Mesendoderm (in vitro differentiated cells): ENCODE measurements at regions not wholly inside any gene's neighbourhood (a gene's known extent, or its start where the extent isn't known, plus 50 kb on each side); places are given as distances from the start of the nearest gene placed in this dataset.

ENCODE experiments used
- DNase-seq: peaks from one replicate; pipeline ENCODE4 v3.0.0; 2013
- H2AK5ac ChIP-seq: 2 replicates; pipeline ENCODE4 v1.6.1; 2013; ENCODE audit warnings: low read length, inconsistent platforms
- H2BK120ac ChIP-seq: 2 replicates; pipeline ENCODE4 v1.6.1; 2013; ENCODE audit warnings: low read depth, mild to moderate bottlenecking, low read length, moderate library complexity, mixed read lengths
- H2BK15ac ChIP-seq: replicated peaks from 2 replicates; pipeline ENCODE4 v1.6.1; 2013; ENCODE audit warnings: low read depth, mild to moderate bottlenecking, moderate library complexity
- H2BK5ac ChIP-seq: 2 replicates; pipeline ENCODE4 v1.6.1; 2013; ENCODE audit warnings: low read length, inconsistent platforms
- H3K18ac ChIP-seq: 2 replicates; pipeline ENCODE4 v1.6.1; 2013; ENCODE audit warnings: mild to moderate bottlenecking, low read length, mixed read lengths
- H3K23ac ChIP-seq: one replicate; pipeline ENCODE4 v1.6.1; 2013; ENCODE audit warnings: low read length
- H3K27ac ChIP-seq: 2 replicates; pipeline ENCODE4 v1.5.1; 2013; ENCODE audit warnings: low read depth, mild to moderate bottlenecking, inconsistent platforms, low read length, moderate library complexity
- H3K27me3 ChIP-seq: 2 replicates; pipeline ENCODE4 v1.6.1; 2013; ENCODE audit warnings: low read length, control low read depth, mild to moderate bottlenecking, inconsistent platforms; ENCODE audit not compliant: insufficient read depth, poor library complexity
- H3K36me3 ChIP-seq: 2 replicates; pipeline ENCODE4 v1.6.1; 2013; ENCODE audit warnings: low read length, inconsistent platforms; ENCODE audit not compliant: control insufficient read depth, insufficient read depth
- H3K4ac ChIP-seq: one replicate; pipeline ENCODE4 v1.6.1; 2013; ENCODE audit warnings: low read depth, mild to moderate bottlenecking, low read length, moderate library complexity
- H3K4me1 ChIP-seq: 2 replicates; pipeline ENCODE4 v1.6.1; 2013; ENCODE audit warnings: low read depth, low read length, inconsistent platforms; ENCODE audit not compliant: control insufficient read depth
- H3K4me2 ChIP-seq: 2 replicates; pipeline ENCODE4 v1.6.1; 2013; ENCODE audit warnings: low read length
- H3K4me3 ChIP-seq: 2 replicates; pipeline ENCODE4 v1.5.1; 2013; ENCODE audit warnings: mild to moderate bottlenecking, low read length
- H3K56ac ChIP-seq: one replicate; pipeline ENCODE4 v1.6.1; 2013; ENCODE audit warnings: low read length
- H3K79me1 ChIP-seq: 2 replicates; pipeline ENCODE4 v1.6.1; 2013; ENCODE audit warnings: low read length, inconsistent platforms
- H3K79me2 ChIP-seq: 2 replicates; pipeline ENCODE4 v1.6.1; 2013; ENCODE audit warnings: mild to moderate bottlenecking, low read length; ENCODE audit not compliant: control insufficient read depth, insufficient read depth
- H3K9ac ChIP-seq: 2 replicates; pipeline ENCODE4 v1.6.1; 2013; ENCODE audit warnings: low read length, inconsistent platforms
- H4K5ac ChIP-seq: one replicate; pipeline ENCODE4 v1.6.1; 2013; ENCODE audit warnings: low read length
- H4K8ac ChIP-seq: one replicate; pipeline ENCODE4 v1.6.1; 2013; ENCODE audit warnings: low read depth, mild to moderate bottlenecking, control low read depth, low read length, moderate library complexity
- WGBS: extraction: QIAGEN DNeasy Blood & Tissue Kit; methylation state at CpG from one replicate; pipeline ENCODE4 v1.1.7; 2013; ENCODE audit warnings: low lambda C conversion rate, missing lambda C conversion rate; ENCODE audit not compliant: insufficient coverage; ENCODE audit errors: extremely low coverage; 5-methylcytosine and 5-hydroxymethylcytosine counted together

- Histone ChIP-seq H3K23ac (no peak overlapping the region), H2BK5ac (no peak overlapping the region), H3K27ac (no peak overlapping the region), H2BK120ac (no peak overlapping the region), H3K4me2 (no peak overlapping the region), H3K27me3 (no peaks in the 10 kb centered on the region), H3K56ac (no peak overlapping the region), H4K5ac (no peak overlapping the region), H3K4me1 (no peaks in the 10 kb centered on the region), H2AK5ac (no peak overlapping the region), H4K8ac (no peak overlapping the region), H3K4me3 (no peak overlapping the region), H3K79me2 (no peaks in the 10 kb centered on the region), H3K9ac (no peak overlapping the region), H3K18ac (no peak overlapping the region), H3K36me3 (no peaks in the 10 kb centered on the region), H3K4ac (no peak overlapping the region), H2BK15ac (no peak overlapping the region), H3K79me1 (no peaks in the 10 kb centered on the region)
- WGBS: no CpG with 5 or more reads among the region's 17 CpGs
- no peak for DNase-seq
Observed at GRCh38 chr10:129329385-129330055, 137.5 kb upstream of the MGMT start.

DNA sequence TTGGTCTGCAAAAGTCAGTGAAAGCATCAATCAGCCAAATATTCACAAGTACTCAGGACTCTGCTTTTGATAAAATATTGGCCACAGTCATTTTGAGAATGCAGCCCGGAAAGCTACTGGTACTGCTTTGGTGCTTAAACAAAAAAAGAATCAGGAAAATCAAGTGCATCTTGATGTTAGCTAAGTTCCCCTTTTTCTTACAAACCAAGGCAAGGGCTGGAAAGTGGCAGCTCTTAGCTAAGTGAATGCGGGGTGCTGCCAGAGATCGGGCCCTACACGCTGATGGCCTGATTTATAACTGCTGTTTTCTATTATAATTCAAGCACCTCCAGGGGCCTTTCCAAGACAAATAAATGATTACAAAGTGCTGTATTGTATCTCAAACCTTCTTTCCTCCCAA lies 136.8 kb upstream of the MGMT start:
- Histone ChIP-seq H2BK120ac (no peak overlapping the region), H3K4me3 (no peak overlapping the region), H3K79me2 (no peaks in the 10 kb centered on the region), H4K8ac (no peak overlapping the region), H4K5ac (no peak overlapping the region), H3K36me3 (no peaks in the 10 kb centered on the region), H3K79me1 (no peaks in the 10 kb centered on the region), H3K56ac (no peak overlapping the region), H2BK15ac (no peak overlapping the region), H3K4me2 (no peak overlapping the region), H3K18ac (no peak overlapping the region), H2BK5ac (no peak overlapping the region), H3K23ac (no peak overlapping the region), H3K27ac (no peak overlapping the region), H3K27me3 (no peaks in the 10 kb centered on the region), H3K4ac (no peak overlapping the region), H3K4me1 (no peaks in the 10 kb centered on the region), H3K9ac (no peak overlapping the region), H2AK5ac (no peak overlapping the region)
- no peak for DNase-seq
- WGBS: no CpG with 5 or more reads among the region's 4 CpGs

- WGBS: no CpG with 5 or more reads among the region's 12 CpGs
- H3K56ac ChIP-seq: no peak overlapping the region
- H3K79me2 ChIP-seq: no peaks in the 10 kb centered on the region
- no peak overlapping the region for H3K27ac ChIP-seq
- no peak overlapping the region for H2BK120ac ChIP-seq
- no peak overlapping the region for H4K8ac ChIP-seq
- H3K4me3 ChIP-seq: no peak overlapping the region
- no peaks in the 10 kb centered on the region for H3K36me3 ChIP-seq
- H4K5ac ChIP-seq: no peak overlapping the region
- H2AK5ac ChIP-seq: no peak overlapping the region
- H3K27me3 ChIP-seq: no peaks in the 10 kb centered on the region
- H3K4me1 ChIP-seq: no peaks in the 10 kb centered on the region
- H2BK15ac ChIP-seq: no peak overlapping the region
- no peak overlapping the region for H2BK5ac ChIP-seq
- H3K18ac ChIP-seq: no peak overlapping the region
- H3K4me2 ChIP-seq: no peak overlapping the region
- DNase-seq: no peak
- no peaks in the 10 kb centered on the region for H3K79me1 ChIP-seq
- H3K23ac ChIP-seq: no peak overlapping the region
- H3K4ac ChIP-seq: no peak overlapping the region
- no peak overlapping the region for H3K9ac ChIP-seq
Observed at GRCh38 chr10:129331207-129331838, 135.7 kb upstream of the MGMT start.

GRCh38 chr10:129331839-129332220 lies 135.2 kb upstream of the MGMT start:
- H3K4me1 ChIP-seq: no peaks in the 10 kb centered on the region
- no peak overlapping the region for H3K4me2 ChIP-seq
- H2BK120ac ChIP-seq: no peak overlapping the region
- H3K79me1 ChIP-seq: no peaks in the 10 kb centered on the region
- no peak overlapping the region for H2BK5ac ChIP-seq
- H3K9ac ChIP-seq: no peak overlapping the region
- H3K79me2 ChIP-seq: no peaks in the 10 kb centered on the region
- H3K27me3 ChIP-seq: no peaks in the 10 kb centered on the region
- H3K4me3 ChIP-seq: no peak overlapping the region
- H4K5ac ChIP-seq: no peak overlapping the region
- H3K56ac ChIP-seq: no peak overlapping the region
- no peak overlapping the region for H3K18ac ChIP-seq
- no peak overlapping the region for H3K23ac ChIP-seq
- no peak overlapping the region for H2BK15ac ChIP-seq
- no peak overlapping the region for H3K4ac ChIP-seq
- H4K8ac ChIP-seq: no peak overlapping the region
- H3K36me3 ChIP-seq: no peaks in the 10 kb centered on the region
- peak; percentile 16 for DNase-seq
- no CpG with 5 or more reads among the region's 13 CpGs for WGBS
- H3K27ac ChIP-seq: no peak overlapping the region
- no peak overlapping the region for H2AK5ac ChIP-seq

DNA sequence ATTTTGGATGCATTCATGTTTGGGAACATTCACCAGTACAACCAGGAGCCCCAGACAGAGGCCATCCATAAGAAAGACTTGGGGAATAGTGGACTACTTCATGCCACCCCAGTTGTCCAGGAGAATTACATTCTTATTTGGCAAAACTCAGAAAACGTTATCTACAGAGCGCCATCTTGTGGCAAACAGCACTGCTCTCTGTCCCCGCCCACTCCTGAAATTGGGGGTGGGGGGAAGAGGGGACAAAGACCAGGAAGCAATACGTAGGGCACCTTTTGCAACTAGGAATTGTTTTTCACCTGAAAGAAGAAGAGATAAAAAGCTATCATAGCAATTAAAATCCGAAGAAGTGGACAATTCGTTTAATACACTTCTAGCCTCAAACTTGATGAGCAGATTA lies 134.6 kb upstream of the MGMT start:
- DNase-seq: peak; percentile 82
- no peaks in the 10 kb centered on the region for H3K4me1 ChIP-seq
- no peak overlapping the region for H4K5ac ChIP-seq
- H3K4me2 ChIP-seq: no peak overlapping the region
- H2AK5ac ChIP-seq: no peak overlapping the region
- H2BK120ac ChIP-seq: no peak overlapping the region
- no peak overlapping the region for H3K18ac ChIP-seq
- H4K8ac ChIP-seq: no peak overlapping the region
- no peaks in the 10 kb centered on the region for H3K36me3 ChIP-seq
- H2BK5ac ChIP-seq: no peak overlapping the region
- no peak overlapping the region for H3K9ac ChIP-seq
- no peak overlapping the region for H3K27ac ChIP-seq
- H3K79me2 ChIP-seq: no peaks in the 10 kb centered on the region
- H3K4me3 ChIP-seq: no peak overlapping the region
- H2BK15ac ChIP-seq: no peak overlapping the region
- peak overlapping the region; percentile 34 for H3K56ac ChIP-seq
- no peaks in the 10 kb centered on the region for H3K79me1 ChIP-seq
- H3K23ac ChIP-seq: no peak overlapping the region
- no CpG with 5 or more reads among the region's 6 CpGs for WGBS
- H3K4ac ChIP-seq: no peak overlapping the region
- H3K27me3 ChIP-seq: no peaks in the 10 kb centered on the region

DNA sequence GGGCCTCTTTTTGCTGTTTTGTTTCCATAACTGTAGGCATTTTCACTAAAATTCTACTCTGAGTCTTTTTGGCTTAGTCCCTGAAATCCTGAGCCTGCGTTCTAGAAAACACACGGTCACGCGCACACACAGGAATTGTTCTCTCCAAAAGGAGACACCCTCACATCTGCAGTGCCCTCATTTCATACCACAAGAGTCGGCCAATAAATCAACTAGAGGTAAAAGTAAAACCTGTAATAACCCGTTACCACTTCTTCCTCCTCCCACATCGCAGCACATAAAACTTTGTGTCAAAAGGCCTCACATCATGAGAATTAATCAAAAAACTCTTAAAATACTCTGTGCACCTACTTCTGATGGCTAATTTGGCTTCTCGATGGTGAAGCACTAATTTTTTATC lies 133.3 kb upstream of the MGMT start:
- WGBS: no CpG with 5 or more reads among the region's 8 CpGs
- H3K4ac ChIP-seq: no peak overlapping the region
- no peak overlapping the region for H2AK5ac ChIP-seq
- H3K36me3 ChIP-seq: no peaks in the 10 kb centered on the region
- H3K9ac ChIP-seq: no peak overlapping the region
- no peaks in the 10 kb centered on the region for H3K79me2 ChIP-seq
- H2BK15ac ChIP-seq: no peak overlapping the region
- no peak for DNase-seq
- H3K23ac ChIP-seq: no peak overlapping the region
- H3K27me3 ChIP-seq: no peaks in the 10 kb centered on the region
- H4K5ac ChIP-seq: no peak overlapping the region
- H2BK5ac ChIP-seq: no peak overlapping the region
- no peak overlapping the region for H2BK120ac ChIP-seq
- no peaks in the 10 kb centered on the region for H3K4me1 ChIP-seq
- no peak overlapping the region for H3K4me2 ChIP-seq
- H4K8ac ChIP-seq: no peak overlapping the region
- H3K18ac ChIP-seq: no peak overlapping the region
- no peak overlapping the region for H3K4me3 ChIP-seq
- H3K56ac ChIP-seq: no peak overlapping the region
- no peaks in the 10 kb centered on the region for H3K79me1 ChIP-seq
- H3K27ac ChIP-seq: no peak overlapping the region
